Endothelial cell (in vitro differentiated cells): ENCODE measurements at regions not wholly inside any gene's neighbourhood (a gene's known extent, or its start where the extent isn't known, plus 50 kb on each side); places are given as distances from the start of the nearest gene placed in this dataset.

Experiments used
- DNase-seq: peaks from one replicate; pipeline ENCODE4 v3.0.0; 2021; ENCODE audit warnings: low spot score
- H3K27ac Mint-ChIP-seq: one replicate; pipeline ENCODE4 v1.8.0; 2021; ENCODE audit warnings: mixed read lengths, inconsistent platforms; ENCODE audit not compliant: unreplicated experiment
- H3K27me3 Mint-ChIP-seq: one replicate; pipeline ENCODE4 v1.8.0; 2021; ENCODE audit warnings: mild to moderate bottlenecking, moderate library complexity, mixed read lengths, inconsistent platforms; ENCODE audit not compliant: unreplicated experiment
- H3K36me3 Mint-ChIP-seq: one replicate; pipeline ENCODE4 v1.8.0; 2021; ENCODE audit warnings: mild to moderate bottlenecking, low read depth, mixed read lengths, inconsistent platforms; ENCODE audit not compliant: unreplicated experiment
- H3K4me1 Mint-ChIP-seq: one replicate; pipeline ENCODE4 v1.8.0; 2021; ENCODE audit warnings: mild to moderate bottlenecking, mixed read lengths, inconsistent platforms; ENCODE audit not compliant: unreplicated experiment
- H3K4me3 Mint-ChIP-seq: one replicate; pipeline ENCODE4 v1.8.0; 2021; ENCODE audit warnings: mild to moderate bottlenecking, mixed read lengths, inconsistent platforms; ENCODE audit not compliant: unreplicated experiment
- H3K9me3 Mint-ChIP-seq: one replicate; pipeline ENCODE4 v1.8.0; 2021; ENCODE audit warnings: mixed read lengths, inconsistent platforms; ENCODE audit not compliant: unreplicated experiment
- CTCF ChIP-seq: fragments of 200-600 bp; sonication (generic); IDR thresholded peaks from one replicate; pipeline ENCODE4 v1.5.0; 2021; ENCODE audit warnings: antibody characterized with exemption; ENCODE audit not compliant: unreplicated experiment

- no peak for DNase-seq
- Mint-ChIP-seq H3K4me3 (no peak overlapping the region), H3K36me3 (no peaks in the 10 kb centered on the region), H3K4me1 (no peaks in the 10 kb centered on the region), H3K27ac (no peak overlapping the region), H3K9me3 (no peaks in the 10 kb centered on the region), H3K27me3 (peaks cover 2% of the 10 kb centered on the region)
- no peak for TF ChIP-seq CTCF
Observed at GRCh38 chr4:57655342-57655741, 545.2 kb upstream of the IGFBP7 start.

GRCh38 chr4:57652779-57653178 is 542.6 kb upstream of the IGFBP7 start:
- Mint-ChIP-seq H3K27me3 (peaks cover 2% of the 10 kb centered on the region), H3K4me1 (no peaks in the 10 kb centered on the region), H3K4me3 (no peak overlapping the region), H3K36me3 (no peaks in the 10 kb centered on the region), H3K9me3 (no peaks in the 10 kb centered on the region), H3K27ac (no peak overlapping the region)
- TF ChIP-seq CTCF: no peak
- DNase-seq: no peak

- no peak for TF ChIP-seq CTCF
Observed at GRCh38 chr4:57640391-57641100, 530.4 kb upstream of the IGFBP7 start.

DNA sequence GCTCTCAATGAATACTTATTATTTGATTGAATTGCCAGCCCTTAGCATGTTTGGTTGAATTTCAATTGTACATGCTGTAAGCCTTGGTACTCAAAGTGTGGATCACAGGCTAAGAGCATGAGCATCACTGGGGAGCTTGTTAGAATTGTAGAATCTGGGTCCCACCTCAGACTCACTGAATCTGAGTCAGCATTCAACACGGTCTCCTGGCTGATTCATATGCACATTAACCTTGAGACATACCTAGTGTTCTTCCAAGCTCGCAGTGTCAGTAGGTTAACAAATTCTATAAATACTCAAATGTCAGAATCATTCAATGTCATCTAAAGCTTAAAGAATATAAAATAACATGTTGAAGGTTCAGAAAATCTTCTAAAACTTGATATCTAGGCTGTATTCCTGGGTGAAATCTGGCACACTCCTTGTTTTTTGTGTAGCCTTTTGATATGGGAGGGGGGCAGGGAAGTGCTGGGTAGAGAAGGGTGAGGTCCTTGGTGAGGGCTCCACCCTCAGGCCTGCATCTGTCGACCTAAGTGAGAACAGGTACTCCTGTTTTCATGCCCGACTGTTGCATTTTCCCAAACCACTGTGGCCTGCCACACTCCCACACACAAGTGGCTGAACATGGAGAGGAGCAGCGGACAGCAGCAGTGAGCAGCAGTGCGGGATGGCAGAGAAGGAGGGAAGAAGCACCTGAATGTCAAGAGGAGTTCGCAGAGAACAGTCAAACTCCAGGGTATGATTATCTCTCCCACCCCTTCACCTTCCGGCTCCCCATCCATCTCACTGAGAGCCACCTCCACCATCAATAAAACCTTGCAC is 529.6 kb upstream of the IGFBP7 start:
- no peaks in the 10 kb centered on the region for H3K4me1 Mint-ChIP-seq
- no peak overlapping the region for H3K4me3 Mint-ChIP-seq
- TF ChIP-seq CTCF: no peak
- no peaks in the 10 kb centered on the region for H3K27me3 Mint-ChIP-seq
- no peaks in the 10 kb centered on the region for H3K36me3 Mint-ChIP-seq
- no peaks in the 10 kb centered on the region for H3K9me3 Mint-ChIP-seq
- no peak overlapping the region for H3K27ac Mint-ChIP-seq
- DNase-seq: no peak

More at GRCh38 chr4:57640391-57641100, 530.4 kb upstream of the IGFBP7 start:
- no peak overlapping the region for H3K27ac Mint-ChIP-seq
- no peaks in the 10 kb centered on the region for H3K9me3 Mint-ChIP-seq
- no peaks in the 10 kb centered on the region for H3K4me1 Mint-ChIP-seq
- H3K27me3 Mint-ChIP-seq: no peaks in the 10 kb centered on the region
- no peak overlapping the region for H3K4me3 Mint-ChIP-seq
- H3K36me3 Mint-ChIP-seq: no peaks in the 10 kb centered on the region
- no peak for DNase-seq

DNA sequence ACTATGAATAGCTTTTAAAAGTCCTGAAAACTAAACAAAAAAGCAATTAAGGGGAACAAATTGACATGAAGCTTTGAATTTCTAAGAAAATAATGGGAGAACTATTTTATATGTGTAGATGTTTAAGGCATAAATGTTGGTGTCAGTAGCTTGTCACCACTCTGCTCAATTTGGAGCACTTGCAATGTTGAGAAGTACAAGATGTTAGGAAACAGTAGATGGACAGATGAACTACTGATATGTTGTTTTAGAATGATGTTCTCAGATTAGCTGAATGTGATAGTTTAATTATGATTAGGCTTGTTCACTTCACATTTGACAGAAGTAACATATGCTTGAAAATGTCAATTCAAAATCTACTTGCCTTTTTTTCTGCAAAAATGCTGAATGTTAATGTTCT is 525.7 kb upstream of the IGFBP7 start:
- Mint-ChIP-seq H3K9me3 (no peaks in the 10 kb centered on the region), H3K27me3 (no peaks in the 10 kb centered on the region), H3K27ac (no peak overlapping the region), H3K36me3 (no peaks in the 10 kb centered on the region), H3K4me1 (no peaks in the 10 kb centered on the region), H3K4me3 (no peak overlapping the region)
- no peak for TF ChIP-seq CTCF
- no peak for DNase-seq
